ENCODE measurements at regions not wholly inside any gene's neighbourhood (a gene's known extent, or its start where the extent isn't known, plus 50 kb on each side); places are given as distances from the start of the nearest gene placed in this dataset.

DNA sequence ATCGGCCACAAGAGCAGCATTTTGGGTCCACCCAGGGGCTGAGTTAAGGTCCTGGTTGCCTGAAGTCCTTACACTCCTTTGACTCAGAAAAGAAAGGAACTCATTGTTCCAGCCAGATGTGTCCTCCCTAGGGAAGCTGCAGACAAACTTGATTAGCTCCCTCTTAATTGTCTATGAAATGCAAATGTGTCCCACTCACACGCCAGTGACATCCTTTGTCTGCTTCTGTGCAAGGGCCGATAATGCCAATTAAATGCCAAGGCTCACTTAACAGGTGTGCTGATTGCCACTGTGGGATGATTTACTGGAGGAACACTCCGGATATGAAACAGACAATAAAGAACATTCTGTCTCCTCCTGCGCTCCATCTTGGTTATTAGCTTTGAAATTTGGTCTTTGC lies 332.9 kb upstream of the CPEB2 start:
- Histone ChIP-seq H3K4me3 (no peak overlapping the region), H3K27me3 (no peaks in the 10 kb centered on the region), H3K27ac (no peak overlapping the region), H3K9me3 (peaks cover 0 to 8% (median 8%) of the 10 kb centered on the region in 3 donors), H3K36me3 (no peaks in the 10 kb centered on the region), H3K4me1 (no peaks in the 10 kb centered on the region)
- no peak for DNase-seq
- intact Hi-C loops (cut with DNase I; ENCODE audit: low total_unique reads): no loop called here
- TF ChIP-seq, protein P1, sequence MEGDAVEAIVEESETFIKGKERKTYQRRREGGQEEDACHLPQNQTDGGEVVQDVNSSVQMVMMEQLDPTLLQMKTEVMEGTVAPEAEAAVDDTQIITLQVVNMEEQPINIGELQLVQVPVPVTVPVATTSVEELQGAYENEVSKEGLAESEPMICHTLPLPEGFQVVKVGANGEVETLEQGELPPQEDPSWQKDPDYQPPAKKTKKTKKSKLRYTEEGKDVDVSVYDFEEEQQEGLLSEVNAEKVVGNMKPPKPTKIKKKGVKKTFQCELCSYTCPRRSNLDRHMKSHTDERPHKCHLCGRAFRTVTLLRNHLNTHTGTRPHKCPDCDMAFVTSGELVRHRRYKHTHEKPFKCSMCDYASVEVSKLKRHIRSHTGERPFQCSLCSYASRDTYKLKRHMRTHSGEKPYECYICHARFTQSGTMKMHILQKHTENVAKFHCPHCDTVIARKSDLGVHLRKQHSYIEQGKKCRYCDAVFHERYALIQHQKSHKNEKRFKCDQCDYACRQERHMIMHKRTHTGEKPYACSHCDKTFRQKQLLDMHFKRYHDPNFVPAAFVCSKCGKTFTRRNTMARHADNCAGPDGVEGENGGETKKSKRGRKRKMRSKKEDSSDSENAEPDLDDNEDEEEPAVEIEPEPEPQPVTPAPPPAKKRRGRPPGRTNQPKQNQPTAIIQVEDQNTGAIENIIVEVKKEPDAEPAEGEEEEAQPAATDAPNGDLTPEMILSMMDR (IDR thresholded peaks at IDR 0.05): no peak

DNA sequence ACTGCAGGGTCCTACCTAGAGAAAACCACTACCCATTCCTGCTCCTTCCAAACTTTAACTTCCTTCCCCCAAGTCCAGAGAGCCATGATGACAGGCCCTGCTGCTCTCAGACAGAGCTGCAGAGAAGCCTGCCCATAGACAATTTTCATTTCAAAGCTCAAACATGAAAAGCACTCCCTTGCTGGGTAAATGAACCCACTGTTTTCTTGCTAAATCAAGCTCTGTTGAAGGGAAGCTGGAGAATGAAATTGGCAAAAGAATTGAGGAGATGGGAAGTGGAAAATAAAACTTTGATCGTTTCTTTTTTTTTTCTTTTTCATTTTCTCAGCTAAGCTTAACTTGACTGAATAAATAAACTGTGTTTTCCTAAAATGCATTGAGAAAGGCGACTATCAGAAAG lies 331.1 kb upstream of the CPEB2 start:
- TF ChIP-seq, protein P1 (IDR thresholded peaks at IDR 0.05): no peak
- H3K9me3 ChIP-seq: peaks cover 0 to 7% (median 6%) of the 10 kb centered on the region in 3 donors
- DNase-seq: no peak
- H3K4me3 ChIP-seq: no peak overlapping the region
- no peaks in the 10 kb centered on the region for H3K36me3 ChIP-seq
- H3K4me1 ChIP-seq: no peaks in the 10 kb centered on the region
- H3K27me3 ChIP-seq: no peaks in the 10 kb centered on the region
- H3K27ac ChIP-seq: no peak overlapping the region
- intact Hi-C loops (cut with DNase I; ENCODE audit: low total_unique reads): no loop called here

DNA sequence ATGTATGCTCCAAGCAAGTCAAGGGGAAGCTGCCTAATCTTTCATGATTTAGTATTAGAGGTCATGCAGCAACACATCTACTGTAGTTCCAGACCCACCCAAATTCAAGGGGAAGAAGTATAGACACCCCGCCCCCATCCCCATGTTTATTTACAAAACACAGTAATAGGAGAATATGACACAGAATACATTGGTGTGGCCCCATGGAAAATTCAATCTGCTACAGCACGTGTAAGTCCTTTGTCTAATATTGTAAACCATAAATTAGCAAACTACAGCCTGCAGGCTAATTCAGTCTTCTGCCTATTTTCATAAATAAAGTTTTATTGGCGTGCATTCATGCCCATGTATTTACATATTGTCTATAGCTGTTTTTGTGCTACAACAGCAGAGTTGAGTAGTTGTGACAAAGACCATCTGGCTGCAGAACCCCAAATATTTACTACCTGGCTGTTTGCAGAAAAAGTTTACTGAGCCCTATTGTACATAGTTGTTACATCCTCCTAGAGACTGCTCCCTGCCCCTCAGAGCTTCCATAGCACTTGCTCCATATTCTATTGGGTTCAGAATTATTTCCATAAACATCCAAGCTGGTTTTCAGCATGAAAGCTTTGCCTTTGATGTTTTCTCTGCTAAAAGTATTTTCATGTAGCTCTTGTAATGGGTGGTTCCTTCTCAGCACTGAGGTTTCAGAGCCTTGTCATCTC lies 326.8 kb upstream of the CPEB2 start:
- Histone ChIP-seq H3K36me3 (no peaks in the 10 kb centered on the region), H3K4me1 (no peaks in the 10 kb centered on the region), H3K9me3 (no peaks in the 10 kb centered on the region), H3K4me3 (no peak overlapping the region), H3K27ac (no peak overlapping the region), H3K27me3 (no peaks in the 10 kb centered on the region)
- intact Hi-C loops (cut with DNase I; ENCODE audit: low total_unique reads): no loop called here
- TF ChIP-seq, protein P1 (IDR thresholded peaks at IDR 0.05): no peak
- DNase-seq: no peak

DNA sequence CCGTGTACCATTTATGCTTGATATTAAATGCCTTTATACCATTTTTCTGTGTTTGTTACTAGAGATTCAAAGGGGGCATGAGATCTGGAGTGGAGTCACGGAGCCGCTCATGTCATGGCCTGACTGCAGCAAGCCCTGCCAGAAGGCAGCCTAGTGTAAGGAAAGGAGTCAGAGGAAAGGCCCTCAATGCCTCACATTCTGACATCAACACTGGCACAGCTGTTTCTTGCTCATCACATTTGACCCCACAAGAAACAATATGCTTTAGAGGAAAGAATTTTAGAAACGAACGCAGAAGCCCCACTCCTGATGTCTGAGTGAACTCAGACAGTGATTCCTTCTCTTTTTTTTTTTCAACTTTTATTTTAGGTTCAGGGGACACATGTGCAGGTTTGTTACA lies 322.4 kb upstream of the CPEB2 start:
- Histone ChIP-seq H3K4me3 (no peak overlapping the region), H3K9me3 (peaks cover 0 to 5% (median 0%) of the 10 kb centered on the region in 3 donors), H3K27me3 (no peaks in the 10 kb centered on the region), H3K36me3 (no peaks in the 10 kb centered on the region), H3K27ac (no peak overlapping the region), H3K4me1 (no peaks in the 10 kb centered on the region)
- no peak for DNase-seq
- TF ChIP-seq, protein P1 (IDR thresholded peaks at IDR 0.05): no peak
- intact Hi-C loops (cut with DNase I; ENCODE audit: low total_unique reads): no loop called here

DNA sequence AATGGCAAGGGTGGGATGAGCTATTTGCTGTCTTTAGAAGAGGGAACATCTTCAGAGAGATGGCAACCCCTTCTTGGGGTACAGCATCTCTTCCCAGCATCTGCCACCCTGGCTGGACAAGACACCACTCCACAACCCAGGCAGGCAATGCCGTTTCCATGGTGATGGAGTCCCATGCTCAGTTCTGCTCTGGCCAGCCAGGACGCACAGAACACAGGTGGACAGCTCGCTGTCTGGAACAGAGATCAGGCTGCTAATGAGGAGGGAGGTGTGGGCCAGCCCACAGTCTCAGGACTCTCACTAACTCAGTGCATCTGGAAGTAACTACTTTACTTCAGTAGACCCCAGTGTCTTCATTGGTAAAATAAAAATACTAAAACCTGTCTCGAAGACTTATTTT lies 321.0 kb upstream of the CPEB2 start:
- H3K36me3 ChIP-seq: no peaks in the 10 kb centered on the region
- TF ChIP-seq, protein P1 (IDR thresholded peaks at IDR 0.05): no peak
- H3K4me3 ChIP-seq: no peak overlapping the region
- no peak for DNase-seq
- no peaks in the 10 kb centered on the region for H3K4me1 ChIP-seq
- intact Hi-C loops (cut with DNase I; ENCODE audit: low total_unique reads): no loop called here
- peaks cover 0 to 5% (median 0%) of the 10 kb centered on the region in 3 donors for H3K9me3 ChIP-seq
- no peaks in the 10 kb centered on the region for H3K27me3 ChIP-seq
- no peak overlapping the region for H3K27ac ChIP-seq

All from tibial artery (tissue), 4 donors.